ENCODE measurements at regions not wholly inside any gene's neighbourhood (a gene's known extent, or its start where the extent isn't known, plus 50 kb on each side); places are given as distances from the start of the nearest gene placed in this dataset.
"Not testable (repeated sequence)": the region's sequence is repeated elsewhere in the genome, so short reads cannot be mapped to it uniquely, and the experiment has no call there.

DNA sequence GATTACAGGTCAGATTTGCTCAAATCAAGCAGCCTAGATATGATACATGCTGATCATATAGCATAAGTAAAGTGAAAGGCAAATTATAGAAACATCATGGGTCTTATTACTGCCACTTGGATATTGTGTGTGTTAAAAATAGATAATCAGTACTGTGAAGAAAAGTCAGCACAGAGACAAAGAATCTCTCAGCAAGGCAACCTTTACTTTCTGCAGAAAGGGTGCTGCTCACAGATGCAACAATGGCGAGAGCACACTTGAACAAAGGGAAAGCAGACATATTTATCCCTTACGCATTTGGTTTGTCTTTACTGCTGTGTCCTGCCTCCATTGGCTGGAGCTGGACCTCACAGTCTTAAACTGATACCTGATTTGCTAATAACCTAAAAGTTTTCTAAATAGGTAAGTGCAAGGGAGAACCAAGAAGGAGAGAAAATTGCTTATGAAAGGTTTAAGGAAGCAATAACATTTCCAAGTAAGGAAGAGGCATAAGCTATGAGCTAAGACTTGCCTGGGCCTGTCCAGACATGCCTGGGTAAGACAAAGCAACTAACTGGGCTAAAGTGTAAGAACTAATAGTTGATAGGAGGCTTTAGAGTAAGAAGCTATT is 1310.8 kb upstream of the LRRTM3 start:
- DNase-seq: no peak

DNA sequence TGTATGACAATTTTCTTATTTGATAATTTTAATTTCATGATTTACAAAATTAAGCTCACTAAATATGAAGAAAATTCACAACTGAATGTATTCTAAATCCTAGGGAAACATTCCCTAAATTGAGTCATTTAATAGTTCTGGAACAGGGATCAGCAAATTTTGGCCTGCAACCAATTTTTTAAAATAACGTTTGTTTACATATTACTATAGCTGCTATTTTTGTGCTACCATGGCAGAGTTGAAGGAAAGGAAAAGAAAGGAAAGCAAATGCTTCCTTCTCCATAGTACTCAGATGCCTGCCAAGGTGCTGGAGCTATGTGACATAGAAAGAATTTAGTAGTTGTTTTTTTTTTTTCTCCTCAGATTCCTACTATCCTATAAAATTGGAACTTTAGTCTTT is 1307.7 kb upstream of the LRRTM3 start:
- DNase-seq: no peak

DNA sequence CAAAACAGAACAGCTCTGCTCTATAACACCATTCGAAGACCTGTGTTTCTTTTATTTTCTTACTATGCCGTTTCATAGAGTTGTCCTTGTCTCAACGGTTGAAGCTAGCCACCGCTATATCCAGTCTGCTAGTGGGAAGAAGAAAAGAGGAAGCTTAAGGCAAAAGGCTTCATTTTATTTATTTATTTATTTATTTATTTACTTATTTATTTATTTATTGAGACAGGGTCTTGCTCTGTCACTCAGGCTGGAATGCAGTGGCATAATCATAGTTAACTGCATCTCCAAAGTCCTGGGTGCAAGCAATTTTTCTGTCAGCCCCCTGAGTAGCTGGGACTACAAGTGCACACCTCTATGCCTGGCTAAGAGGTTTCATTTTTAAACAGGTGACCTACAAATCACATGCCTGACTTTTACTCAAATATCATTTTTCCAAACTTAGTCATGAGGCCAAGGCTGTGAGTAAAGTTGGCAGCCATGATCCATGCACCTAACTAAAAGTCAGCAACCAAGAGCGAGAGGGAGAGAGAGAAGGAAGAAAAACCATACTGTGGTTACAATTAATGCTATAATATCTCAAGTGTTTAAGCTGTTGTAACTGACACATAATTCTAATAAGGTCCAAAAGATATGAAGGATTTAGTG is 1305.3 kb upstream of the LRRTM3 start:
- no peak for DNase-seq

DNA sequence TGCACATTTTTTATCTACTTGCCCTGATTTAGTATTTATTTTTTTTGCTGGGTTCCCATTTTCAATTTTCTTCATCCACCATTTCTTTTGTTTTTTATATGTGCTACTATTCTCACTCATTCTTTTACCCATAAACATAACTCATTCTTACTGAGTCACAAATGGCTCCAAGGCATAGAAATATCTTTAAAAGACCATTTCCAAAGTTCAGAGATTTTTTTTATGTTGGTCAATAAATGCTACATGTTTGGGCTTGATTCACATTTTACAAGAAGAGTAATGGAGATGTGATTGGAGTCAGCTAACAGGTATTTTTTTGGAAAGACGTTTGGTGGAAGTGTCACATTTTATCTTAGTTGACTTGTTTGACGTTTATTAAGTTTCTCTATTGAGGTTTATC is 1303.2 kb upstream of the LRRTM3 start:
- DNase-seq: no peak

DNA sequence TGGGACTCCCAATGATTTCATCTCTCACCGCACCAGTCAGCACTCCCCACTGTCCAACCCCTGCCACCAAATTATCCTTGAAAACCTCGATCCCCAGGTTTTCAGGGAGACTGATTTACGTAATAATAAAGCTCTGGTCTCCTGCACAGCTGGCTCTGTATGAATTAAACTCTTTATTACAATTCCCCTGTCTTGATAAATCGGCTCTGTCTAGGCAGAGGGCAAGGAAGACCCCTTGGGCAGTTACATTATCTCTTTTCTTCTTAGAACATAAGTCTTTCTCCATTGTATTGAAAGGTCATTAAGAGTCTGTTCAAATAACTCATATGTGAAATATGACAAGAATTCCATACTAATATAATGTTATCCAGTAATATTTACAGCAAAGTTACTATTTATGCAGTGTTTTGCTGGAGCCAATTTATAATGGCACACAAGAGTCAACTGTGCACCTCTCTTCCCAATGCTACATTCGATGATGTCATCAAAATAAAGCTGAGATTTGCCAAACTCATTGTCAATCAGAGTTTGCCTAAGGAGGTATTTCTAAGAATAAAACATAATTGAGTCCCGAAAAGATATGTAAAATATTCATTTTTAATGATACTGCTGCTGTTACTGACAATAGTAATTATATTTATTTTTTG is 1297.2 kb upstream of the LRRTM3 start:
- DNase-seq: no peak

DNA sequence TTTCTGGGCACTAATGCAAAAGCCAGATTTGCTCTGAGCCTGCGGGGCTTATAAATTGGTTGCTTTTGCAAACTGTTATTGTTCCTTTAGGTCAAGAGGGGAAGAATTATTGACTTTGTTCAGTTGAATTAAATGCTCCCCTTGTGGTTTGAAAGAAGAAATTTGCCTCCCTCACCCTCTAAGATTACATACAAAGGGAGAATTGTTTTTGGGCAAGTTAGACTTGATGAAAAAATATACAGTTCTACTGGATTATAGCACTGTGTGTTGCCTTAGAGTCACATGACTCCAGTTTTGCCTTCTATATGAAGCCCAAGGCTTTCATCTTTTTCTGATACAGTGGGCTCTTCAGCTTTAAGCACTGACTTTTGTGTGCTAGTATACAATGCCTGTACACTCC is 1265.8 kb upstream of the LRRTM3 start:
- DNase-seq: no peak

DNA sequence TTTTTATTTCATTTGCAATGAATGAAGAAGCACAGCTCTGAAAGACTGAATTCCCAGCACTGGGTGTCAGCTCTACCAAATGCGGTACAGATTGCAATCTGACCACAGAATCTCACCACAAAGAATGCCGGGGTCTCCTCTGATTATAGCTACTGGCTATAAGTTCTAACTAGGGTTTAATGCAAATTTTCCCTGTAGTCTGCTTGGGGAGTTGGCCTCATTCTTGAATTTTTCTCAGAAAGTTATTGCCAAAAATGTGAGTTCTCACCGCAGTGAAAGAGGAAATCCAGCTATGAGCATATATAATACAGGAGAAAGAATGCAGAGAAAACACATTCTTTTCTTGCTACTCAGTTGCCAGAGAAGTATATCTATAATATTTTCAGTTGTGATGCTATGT is 1255.7 kb upstream of the LRRTM3 start:
- no peak for DNase-seq

DNA sequence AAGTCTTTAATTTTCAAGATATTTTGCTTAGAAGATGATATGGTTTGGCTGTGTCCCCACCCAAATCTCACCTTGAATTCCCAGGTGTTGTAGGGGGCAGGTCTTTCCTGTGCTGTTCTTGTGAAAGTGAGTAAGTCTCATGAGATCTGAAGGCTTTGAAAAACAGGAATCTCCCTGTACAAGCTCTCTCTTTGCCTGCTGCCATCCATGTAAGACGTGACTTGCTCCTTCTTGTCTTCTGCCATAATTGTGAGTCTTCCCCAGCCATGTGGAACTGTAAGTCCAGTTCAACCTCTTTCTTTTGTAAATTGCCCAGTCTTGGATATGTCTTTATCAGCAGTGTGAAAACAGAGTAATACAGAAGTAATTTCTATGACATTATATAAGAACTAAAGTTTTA is 1255.2 kb upstream of the LRRTM3 start:
- DNase-seq: not testable (repeated sequence)

DNA sequence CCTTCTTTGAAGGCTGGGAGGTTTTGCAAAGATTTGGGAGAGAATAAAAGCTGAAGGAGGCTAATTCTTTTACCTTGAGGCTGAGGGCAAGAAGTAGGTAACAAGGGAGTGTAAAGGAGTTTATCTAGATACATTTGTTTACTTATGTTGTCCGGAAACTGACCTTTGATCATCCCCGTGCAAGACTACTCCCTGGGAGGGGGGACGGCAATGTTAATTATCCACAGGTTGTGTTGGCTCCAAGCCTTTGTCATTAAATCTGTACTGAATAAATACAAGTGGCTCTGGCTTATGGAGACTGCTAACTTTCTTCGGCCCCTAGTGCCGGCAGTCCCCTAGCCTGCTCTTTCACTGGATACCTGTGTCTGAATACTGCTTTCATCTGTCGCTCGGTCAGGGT is 1250.6 kb upstream of the LRRTM3 start:
- DNase-seq: no peak

DNA sequence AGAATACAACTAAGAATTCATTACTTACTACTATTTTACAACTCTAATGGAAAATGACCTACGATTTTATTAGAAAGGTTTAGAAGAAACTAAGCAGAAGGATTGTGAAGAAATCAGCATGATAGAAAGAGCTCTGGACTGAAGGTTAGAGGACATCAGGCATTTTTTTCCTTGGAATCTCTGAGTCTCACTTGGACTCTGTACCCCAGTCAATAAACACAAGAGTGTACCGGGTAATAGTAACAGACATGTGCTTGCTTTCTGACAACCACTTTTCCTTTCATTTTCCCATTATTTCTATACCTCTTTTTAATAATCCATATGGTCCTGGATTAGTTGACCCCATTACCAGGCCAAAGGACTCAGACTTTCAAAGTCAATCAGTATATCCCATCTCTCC is 1240.9 kb upstream of the LRRTM3 start:
- no peak for DNase-seq

DNA sequence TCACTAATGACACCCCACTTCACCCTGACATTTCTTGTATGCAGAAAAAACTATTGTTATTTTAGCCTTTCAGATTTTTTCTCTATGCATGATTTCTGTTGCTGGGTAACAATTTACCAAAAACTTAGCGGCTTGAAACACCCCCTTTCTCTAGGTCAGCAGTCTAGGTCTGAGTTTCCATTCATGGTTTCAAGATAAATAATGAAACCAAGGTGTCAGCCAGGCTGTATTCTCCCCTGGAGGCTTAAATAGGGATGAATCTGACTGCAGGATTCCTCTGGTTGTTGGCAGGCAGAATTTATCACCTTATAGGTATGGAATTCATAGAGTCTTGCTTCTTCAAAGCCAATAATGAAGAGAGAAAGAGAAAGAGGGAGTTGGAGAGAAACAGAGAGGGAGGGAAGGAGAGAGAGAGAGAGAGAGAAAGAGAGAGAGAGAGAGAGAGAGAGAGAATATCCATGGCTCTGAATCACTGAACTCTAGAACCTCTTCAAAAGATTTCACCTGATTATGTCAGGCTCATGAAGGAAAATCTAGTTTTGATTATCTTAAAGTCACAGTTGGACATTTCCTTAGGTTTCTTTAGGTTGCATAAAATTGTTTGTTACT is 1224.6 kb upstream of the LRRTM3 start:
- no peak for DNase-seq

DNA sequence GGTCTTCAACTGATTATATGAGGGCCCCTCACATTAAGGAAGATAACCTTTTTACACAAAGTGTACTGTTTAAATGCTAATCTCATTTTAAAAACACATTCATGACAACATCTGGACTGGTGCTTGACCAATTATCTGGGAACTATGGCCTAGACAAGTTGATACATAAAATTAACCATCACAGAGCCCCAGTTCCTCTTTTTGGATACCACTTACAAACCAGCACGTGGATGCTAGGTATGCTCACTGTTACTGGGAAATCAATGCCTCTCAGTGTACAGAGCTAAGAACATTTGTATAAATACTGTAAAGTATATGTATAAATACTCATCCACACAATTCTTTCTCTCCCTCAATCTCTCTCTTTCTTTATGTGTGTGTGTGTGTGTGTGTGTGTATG is 1217.8 kb upstream of the LRRTM3 start:
- no peak for DNase-seq

DNA sequence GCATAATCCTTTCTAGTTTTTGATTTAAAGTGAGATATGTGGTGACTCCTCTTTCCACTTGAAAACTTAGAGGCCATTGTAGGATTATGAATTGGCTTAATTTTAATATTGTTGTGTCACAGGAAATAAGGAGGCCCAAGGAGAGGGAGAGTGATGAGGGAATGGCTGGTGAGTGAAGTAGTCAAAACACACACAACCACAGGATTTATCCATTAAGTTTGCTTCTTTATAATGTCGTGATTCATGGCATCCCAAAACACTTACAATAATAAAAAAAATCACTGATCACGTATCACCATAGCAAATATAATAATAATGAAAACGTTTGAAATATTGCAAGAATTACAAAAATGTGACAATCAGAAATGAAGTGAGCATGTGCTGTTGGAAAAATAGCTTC is 1215.5 kb upstream of the LRRTM3 start:
- DNase-seq: no peak

DNA sequence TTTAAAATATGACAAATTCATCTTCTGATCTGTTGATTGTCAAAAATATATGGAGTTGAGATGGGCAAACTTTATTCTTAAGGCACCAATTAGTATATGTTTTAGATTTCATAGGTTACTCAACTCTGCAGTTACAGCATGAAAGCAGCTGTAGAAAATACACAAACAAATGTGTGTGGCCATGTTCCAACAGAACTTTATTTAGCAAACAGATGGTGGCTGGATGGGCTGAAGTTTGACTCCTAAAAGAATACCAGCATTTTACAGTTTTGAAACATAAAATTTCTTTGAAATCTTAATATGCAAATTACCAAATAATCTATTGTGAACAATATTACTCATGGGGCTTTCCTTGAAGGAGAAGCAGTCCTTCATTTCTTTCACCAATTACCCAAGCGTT is 1206.0 kb upstream of the LRRTM3 start:
- DNase-seq: no peak

DNA sequence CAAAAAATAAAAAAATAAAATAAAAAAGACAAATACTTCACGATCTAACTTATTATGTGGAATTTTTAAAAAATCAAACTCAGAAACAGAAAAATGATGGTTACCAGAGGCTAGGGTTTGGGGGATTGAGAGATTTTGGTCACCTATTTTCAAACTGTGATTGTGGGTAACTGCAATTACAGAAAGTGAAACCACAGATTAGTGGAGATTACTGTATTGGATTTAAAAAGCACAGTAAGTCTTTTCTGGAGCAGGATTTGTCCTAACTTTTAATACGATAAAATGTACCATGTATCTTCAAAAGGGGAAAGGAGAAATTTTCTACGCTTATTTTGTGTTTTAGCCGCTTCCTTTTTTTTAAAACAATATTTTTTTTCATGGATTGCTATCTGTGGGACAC is 1204.9 kb upstream of the LRRTM3 start:
- DNase-seq: no peak

DNA sequence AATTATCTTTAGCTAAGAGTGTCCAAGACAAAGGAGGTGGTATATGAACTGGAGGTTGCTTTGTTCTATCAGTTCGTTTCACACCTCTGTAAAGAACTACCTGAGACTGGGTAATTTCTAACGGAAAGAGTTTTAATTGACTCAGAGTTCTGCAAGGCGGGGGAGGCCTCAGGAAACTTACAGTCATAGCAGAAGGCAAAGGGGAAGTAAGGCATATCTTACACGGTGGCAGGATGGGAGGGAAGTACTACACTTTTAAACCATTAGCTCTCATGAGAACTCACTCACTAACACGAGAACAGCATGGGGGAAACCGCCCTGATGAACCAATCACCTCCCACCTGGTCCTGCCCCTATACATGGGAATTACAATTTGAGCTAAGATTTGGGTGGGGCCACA is 1202.3 kb upstream of the LRRTM3 start:
- DNase-seq: no peak

DNA sequence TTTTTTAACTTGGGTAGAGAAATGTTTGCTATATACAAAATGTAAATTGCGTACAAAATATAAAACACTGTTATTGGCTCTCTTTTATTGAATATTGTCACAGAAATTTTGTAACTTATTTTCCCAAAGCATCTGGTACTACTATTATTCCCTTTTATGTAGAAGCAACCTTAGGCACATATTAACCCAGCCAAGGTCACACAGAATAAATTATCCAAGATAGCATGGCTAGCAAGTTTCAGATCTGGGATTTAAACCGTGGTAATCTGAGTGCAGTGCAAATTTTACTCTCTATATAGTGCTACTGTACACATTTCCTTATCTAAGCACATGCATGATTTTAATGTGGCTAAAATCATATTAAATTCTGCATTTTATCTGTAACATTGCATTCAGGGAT is 1190.5 kb upstream of the LRRTM3 start:
- DNase-seq: no peak

DNA sequence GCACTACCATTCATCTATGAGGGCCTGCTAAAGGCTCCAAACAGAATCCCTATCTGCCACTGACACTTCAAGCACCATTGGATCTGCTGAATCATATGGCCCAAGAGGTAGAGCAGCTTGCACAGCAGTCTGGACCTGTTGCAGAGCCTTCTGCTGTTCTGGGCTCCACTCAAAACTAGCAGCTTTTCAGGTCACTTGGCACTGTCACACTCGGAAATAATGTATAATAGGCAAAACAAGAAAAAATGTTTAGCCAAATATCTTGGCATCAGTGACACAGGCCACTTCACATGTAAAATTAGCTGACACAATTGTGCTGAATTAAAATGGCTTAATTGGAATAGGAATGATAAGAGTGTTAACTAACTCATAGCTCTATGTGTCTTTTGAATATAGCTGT is 1182.9 kb upstream of the LRRTM3 start:
- no peak for DNase-seq

DNA sequence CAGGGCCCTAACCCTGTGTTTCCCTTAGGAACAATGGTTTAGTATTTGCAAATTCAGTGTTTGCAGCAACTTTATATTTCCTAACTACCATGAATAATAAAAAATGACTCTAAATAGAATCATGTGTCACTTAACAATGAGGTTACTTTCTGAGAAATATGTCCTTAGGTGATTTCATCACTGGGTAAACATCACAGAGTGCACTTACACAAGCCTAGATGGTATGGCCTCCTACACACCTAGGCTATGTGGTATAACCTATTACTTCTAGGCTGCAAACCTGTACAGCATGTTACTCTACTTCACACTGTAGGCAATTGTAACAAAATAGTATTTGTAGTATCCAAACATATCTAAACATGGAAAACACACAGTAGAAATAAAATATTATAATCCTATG is 1174.6 kb upstream of the LRRTM3 start:
- no peak for DNase-seq

DNA sequence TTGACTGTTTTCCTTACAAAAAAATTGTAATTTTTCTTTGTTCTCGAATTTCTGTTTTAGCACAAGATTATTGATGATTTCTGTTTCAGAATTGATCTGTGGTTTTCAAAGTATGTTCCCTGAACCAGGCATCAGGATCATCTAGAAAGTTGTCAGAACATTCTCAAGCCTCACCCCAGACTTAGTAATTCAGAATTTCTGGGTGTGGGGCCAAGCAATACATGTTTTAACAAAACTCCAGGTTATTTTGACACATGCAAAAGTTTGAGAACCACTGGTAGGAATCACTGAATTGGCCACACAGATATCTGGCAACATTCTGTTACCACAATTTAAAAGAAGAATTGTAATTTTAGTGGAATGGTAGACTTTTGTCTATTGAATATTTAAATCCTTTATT is 1173.9 kb upstream of the LRRTM3 start:
- no peak for DNase-seq

DNA sequence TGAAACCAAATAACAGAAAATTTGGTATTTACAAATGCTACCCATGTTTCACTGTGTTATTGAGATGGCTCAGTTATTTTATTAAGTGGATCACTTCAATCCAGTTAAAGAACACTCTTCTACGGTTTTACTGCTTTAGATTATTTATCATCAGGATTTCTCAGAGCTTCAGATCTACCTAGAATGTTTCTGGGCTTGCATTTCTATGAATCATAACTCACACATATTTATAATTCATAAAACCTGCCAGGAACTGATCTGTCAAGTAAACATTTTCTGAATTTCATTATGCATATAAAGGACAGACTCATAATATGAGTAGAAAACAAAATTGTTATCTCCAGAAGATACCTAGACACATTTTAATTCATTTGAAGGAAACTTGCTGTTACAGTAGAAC is 1172.3 kb upstream of the LRRTM3 start:
- DNase-seq: no peak

DNA sequence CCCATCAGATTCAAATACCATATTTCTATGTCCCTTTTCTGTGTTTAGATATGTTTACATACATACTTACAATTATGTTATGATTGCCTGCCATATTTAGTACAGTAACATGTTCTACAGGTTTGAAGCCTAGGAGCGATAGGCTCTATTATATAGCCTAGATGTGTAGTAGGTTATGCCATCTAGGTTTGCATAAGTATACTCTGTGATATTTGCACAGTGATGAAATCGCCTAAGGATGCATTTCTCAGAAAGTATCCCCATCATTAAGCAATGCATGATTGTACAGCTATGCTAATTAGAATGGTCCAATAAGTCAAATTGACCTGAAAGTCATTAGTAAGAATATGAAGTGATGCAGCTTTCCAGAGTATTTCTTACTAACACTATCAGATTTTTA is 1171.7 kb upstream of the LRRTM3 start:
- DNase-seq: no peak

DNA sequence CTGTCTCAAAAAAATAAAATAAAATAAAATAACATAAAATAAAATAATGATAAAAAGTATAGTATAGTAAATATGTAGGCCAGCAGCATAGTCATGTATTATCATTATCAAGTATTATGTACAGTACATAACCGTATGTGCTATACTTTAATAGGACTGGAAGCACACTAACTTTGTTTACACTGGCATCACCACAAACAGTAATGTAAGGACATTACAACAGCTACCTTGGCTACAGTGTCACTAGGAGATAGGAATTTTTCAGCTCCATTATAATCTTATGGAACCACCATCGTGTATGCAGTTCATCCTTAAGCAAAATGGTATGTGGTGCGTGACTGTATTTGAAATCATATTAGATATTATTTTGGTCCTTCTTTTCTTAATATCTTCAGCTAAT is 1163.5 kb upstream of the LRRTM3 start:
- no peak for DNase-seq

DNA sequence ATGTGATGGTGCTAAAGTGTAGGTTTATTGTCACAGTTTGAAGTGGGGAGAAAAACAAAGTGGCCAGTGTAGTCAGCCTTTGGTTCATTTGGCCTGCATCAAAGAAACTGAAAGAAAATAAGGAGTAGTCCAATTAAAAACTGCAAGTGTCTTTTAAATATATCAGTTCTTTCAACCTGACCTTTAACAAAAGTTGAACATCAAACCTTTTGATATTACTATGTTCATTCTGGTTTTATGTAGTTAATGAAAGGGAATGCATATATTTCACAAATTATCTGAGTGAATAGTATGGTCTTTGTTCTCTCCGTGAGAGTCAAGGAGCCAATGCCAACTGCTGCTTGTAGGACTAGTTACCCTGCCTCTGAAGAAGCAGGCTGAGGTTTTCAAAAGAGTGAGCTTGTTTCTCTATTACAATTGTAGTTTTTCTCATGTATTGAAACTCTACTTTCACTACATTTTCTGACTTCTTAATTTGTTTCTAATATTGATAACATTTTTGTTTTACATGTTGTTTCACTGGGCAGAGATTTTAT is 1160.8 kb upstream of the LRRTM3 start:
- DNase-seq: no peak

Data from stimulated activated CD4-positive, alpha-beta T cell treated with anti-CD3 and anti-CD28 coated beads, Interleukin-15, amount 100 ng/mL, for 24 hours (primary cell).